ENCODE measurements at regions not wholly inside any gene's neighbourhood (a gene's known extent, or its start where the extent isn't known, plus 50 kb on each side); places are given as distances from the start of the nearest gene placed in this dataset.
"Not testable (repeated sequence)": the region's sequence is repeated elsewhere in the genome, so short reads cannot be mapped to it uniquely, and the experiment has no call there.

DNA sequence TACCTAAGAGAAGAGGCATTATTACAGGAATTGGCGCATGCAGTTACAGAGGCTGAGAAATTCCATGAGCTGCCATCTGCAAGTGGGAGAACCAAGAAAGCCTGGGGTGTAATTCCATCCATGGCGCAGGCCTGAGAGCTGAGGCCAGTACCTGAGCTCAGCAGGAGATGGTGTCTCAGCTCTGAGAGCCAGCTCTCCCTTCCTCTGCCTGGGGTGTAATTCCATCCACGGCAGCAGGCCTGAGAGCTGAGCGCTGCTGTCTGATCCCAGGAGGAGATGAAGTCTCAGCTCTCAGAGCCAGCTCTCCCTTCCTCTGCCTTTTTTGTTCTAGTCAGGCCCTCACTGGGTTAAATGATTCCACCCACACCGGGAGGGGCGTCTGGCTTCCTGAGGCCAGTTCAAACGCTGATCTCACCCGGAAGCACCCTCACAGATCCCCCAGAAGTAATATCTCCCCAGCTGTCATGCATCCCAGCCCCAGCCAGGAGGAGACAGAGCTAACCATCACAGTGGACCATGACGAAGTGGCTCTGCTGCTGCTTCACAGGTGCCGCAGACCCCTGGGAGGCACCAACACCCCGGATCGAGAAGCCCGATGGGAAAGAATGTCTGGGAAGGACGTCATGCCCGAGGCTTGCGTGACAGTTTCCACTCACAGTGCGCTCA is 4454.9 kb upstream of the TPTE start:
- DNase-seq: not testable (repeated sequence)

DNA sequence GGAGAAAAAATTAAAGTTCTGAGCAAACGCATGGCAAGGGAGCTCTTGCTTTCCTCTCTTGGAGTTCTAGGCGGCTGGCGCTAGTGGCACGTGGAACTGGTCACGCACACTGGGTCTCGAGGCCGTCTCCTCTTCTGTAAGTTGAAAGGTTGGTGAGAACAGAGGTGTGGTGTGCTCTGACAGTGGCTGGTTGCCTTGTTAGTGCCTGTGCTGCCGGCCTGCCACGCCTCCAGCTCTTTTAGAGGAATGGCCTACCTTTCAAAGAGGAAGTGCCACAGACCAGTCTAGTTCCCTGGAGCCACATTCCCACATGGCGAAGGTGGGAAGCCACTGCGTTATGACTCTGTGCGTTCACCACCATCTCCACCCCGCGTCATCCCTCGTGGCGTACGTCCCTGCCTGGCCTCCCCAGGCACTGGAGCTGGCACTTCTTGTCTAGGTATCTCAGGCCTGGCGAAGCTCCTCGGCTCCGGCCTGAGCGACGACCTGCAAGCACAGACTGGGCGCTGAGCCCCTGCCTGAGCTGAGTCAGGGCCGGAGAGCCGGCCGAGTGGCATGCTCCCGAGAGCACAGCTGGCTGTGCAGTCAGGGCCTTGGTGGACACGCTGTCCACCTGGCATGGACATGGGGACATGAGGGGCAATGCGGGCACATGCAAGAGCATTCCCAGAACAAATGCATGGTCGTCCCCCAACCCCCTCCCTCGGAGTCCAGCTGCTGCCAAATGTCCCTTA is 4453.1 kb upstream of the TPTE start:
- DNase-seq: not testable (repeated sequence)

DNA sequence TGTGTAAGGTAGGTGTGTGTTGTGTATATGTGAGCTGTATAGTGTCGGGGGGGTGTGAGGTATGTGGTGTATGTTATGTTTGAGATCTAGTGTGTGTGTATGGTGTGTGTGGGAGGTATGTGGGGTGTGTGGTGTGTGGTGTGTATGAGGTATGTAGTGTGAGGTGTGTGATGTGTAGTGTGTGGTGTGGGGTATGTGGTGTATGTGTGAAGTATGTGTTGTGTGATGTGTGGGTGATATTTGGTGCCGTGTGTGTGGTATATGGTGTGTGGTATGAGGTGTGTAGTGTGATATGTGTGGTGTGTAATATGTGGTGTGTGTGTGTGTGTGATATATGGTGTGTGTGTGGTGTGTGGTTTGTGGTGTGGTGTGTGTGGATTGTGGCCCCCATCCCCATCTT is 4451.2 kb upstream of the TPTE start:
- not testable (repeated sequence) for DNase-seq

DNA sequence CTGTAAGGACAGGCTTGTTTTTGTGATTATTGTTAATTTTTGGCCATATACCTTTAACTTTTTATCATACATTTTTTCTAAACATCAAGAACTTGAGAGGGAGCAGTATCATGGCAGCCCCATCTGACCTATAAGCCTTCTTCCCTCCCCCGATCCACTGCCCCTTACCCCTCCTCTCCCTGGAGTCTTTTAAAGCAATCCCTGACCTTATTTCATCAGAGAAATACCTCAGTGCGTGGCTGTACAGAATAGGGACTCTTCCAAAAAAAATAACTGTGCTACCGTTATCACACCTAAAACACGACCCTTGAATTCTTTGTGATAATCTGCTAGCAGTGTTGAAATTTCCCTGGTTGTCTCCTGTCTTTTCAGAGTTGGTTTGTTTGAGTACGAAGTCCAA is 4448.7 kb upstream of the TPTE start:
- DNase-seq: not testable (repeated sequence)

DNA sequence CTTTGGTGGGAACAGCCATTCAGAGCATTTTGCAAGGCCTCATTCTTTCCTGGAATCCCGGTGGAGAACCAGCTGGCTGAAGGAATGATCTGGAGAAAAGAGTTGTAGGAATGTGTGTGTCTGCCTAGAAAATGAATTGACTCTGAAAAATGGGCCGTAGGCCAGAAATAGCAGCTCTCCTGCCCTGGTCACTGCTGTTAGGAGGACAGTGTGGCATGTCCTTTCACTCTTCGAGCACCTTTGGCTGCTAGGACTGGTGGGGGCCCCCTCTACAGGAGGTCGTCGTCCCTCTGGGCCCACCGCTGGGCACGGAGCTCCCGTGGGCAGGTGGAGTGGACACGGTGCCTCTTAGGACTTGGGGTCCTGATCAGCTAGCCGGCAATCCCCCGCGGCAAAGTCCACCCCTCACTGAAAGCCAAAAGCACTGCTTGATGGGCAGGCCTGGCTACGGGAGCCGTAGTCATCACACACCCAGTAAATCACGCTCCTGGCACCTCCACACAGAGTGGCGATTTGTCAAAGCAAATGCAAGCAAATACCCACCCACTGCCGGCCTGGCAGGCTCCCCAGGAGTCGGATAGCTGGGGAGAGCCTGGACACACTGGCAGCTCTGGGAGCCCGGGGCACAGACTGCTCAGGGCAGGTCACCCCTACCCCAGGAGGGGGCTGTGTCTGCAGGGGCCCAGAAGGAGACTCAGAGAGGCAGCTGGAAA is 4447.2 kb upstream of the TPTE start:
- DNase-seq: not testable (repeated sequence)

DNA sequence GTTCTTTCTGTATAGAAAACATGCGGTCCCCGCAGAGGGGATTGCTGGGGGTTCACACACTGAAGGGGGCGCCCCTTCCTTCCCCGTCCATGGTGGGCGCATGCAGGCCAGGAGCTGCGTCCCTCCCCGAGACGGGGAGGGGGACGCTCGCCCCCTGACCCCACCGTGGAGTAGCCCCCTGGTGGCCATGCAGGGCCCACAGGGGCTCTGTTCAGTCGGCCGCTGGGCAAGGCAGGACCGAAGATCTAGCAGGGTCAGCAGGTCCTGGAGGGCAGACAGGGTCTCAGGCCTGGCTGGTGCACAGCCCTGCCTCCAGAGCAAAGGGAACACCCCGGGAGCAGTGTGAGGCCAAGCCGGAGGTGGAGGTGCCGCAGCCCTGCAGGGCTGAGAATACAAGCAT is 4446.4 kb upstream of the TPTE start:
- not testable (repeated sequence) for DNase-seq

DNA sequence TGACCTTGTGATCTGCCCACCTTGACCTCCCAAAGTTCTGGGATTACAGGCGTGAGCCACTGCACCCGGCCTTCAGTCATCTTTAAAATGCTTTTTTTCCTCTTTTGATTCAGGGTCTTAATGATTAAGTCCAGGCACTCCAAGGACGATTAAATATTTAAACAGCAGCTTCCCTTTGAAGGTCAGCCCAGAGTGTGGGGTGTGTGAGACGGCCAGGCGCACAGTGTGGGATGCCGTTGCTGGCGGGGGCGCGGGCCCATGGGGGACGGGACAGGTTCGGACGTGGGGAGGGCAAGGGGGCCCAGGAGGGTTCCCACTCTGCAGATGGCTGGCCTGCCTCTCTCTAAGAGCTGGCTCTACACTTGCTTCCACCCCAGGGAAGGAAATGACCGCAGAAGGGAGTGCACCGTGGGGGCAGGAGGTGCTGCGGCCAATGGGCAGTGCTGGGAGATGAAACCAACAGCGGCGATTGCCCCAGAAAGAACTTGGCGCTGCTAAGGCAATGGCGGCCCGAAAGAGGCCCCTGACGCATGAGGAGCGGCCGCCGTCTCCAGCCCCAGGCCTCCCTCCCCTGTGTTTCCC is 4445.7 kb upstream of the TPTE start:
- not testable (repeated sequence) for DNase-seq

DNA sequence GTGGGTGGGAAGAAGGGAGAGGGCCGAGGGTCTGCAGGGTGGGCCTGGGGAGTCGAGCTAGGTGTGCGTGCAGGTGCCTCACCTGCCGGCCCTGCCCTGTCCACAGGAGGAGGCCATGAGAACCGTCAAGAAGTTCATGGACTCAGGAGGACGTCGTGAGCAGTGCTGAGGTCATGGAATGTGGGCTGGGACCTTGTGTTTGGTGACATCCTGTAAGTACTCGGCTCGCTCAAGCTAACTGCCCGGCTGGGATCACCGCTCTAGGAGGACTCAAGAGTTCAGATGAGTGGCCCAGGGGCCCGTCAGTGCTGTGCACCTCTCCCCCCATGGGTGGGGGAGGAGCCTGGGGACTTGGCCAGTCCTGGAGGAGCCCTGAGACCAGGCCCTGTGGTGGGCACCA is 4444.0 kb upstream of the TPTE start:
- not testable (repeated sequence) for DNase-seq

DNA sequence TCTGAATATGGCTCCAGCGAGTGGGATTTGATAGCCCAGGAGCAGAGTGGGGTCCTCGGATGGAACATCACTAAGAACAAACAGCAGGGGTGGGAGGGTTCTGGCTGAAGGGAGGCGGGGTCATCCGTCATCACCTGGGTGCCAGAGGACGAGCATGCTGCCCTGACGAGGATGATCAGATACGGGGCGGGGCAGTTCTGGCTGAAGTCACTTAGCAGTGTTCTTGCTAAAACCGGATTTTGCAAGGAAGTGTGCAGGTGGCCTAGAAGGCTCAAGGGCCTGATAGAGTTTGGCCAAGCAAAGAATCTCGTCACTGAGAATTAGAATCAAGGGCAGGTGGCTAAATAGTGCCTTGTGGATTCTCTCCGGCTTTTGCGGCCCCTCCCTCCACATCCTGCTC is 4442.5 kb upstream of the TPTE start:
- DNase-seq: not testable (repeated sequence)

DNA sequence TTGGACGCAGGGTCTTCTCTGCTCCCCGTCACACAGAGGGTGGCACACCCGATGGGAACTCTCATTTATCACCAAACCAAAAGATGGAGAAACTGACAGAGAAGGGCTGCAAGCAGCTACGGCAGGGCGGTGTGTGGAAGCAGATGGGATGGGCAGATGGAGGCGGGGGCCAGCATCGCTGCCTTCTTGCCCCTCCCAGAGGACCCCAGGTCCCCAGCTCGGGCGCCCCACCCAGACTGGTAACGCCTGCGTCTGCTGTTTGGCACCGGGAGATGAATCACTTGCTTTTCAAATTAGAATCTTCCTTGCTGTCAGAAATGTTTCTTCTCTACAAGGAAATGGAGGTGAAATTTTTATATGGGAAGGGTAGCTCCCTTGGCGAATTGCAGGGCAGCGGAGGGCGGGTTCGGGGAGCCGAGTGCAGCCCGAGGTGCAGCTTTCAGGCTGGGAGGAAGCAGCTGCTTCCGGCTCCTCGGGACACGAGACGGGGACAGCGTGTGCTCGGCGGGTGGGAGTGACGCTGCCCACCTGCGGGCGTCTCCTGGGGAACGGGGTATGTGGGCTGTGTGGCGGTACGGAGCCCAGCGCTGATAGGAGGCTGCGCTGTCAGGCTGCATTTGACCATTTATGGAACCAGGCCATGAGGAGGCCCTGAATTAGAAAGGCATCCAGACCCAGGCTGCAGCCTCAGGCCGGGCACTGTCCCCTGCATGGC is 4440.3 kb upstream of the TPTE start:
- not testable (repeated sequence) for DNase-seq

DNA sequence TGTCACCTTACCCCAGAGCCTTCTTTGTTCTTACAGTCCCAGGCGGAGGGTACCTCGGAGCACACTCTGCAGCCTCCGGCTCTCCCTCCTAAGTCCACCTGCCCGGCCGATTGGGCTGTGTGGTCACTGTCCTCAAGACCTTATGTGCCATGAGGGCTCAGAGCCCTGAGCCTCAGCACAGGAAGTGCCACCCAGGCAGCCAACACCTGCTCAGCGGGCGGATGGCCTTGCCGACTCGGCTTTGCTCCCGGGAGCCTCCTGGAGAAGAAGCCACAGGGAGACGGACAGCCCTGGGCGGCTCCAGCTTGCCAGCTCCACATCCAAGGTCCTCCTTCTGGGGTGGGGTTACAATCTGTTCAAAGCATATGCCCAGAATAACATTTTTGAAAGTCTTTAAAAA is 4439.2 kb upstream of the TPTE start:
- DNase-seq: not testable (repeated sequence)

DNA sequence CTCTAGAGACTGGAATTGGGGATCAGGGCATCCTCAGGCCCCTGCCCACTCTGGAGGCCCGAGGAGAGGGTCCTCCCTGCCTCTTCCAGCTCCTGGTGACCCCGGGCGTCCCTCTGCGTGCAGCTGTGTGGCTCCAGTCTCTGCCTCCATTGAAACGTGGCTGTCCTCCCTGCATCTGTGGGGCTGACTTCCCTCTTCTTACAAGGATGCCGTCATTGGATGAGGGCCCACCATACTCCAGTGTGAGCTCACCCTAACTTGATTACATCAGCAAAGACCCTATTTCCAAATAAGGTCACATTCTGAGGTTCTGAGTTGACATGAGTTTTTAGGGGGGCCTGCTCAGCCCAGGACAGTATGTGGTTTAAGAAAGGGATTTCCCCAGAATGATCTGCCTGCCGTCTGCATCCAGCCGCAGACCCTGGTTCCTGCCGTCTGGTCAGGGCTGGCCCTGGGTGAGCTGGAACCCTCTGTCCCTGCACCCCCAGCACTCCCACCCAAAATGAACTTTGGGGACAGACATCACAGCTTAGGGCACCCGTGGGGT is 4437.7 kb upstream of the TPTE start:
- DNase-seq: not testable (repeated sequence)

DNA sequence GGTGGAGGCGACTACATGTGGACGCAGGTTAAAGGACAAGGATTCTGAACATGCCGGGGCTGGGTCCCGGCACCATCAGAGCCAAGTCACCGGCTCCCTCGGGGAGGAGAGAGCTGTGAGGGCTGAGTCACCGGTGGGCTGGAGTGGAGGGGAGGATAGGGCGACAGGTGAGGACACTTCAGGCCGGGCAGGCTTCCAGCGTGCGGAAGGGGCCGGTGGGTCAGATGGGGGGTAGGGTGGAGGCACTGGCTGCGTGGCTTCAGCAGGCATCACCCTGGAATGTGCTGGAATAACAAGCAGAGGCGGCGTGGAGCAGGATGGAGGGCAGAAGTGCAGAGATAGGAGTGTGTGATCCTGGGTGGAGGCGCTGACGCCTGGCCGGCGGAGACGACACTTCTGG is 4435.3 kb upstream of the TPTE start:
- DNase-seq: not testable (repeated sequence)

DNA sequence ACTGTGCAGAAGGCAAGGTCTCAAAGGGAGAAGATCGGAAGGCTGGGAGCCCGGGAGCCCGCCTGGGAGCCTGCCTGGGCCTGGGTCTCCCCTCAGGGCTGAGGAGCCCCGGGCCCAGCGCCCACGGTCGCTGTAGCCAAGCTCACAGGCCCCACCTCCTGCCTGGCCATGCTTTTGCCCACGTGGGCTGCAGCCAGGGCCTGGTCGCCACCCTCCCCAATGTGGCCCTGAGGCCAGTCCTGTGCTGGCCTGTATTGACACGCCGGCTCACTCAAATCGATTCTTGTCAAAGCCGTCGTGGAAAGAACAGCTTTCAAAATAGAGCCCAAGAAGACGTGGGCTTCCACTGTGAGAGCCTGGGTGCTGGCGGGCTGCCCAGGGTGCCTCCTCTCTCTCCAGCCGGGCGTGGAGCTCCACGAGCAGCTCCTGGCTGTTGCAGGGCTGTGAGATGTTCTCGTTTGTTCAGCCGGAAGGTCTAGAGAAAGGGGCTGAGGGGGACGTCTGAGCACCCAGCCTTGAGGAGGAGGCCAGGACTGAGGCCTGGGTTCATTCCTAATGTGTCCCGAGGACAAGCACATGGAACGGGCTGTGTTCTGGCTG is 4433.7 kb upstream of the TPTE start:
- not testable (repeated sequence) for DNase-seq

DNA sequence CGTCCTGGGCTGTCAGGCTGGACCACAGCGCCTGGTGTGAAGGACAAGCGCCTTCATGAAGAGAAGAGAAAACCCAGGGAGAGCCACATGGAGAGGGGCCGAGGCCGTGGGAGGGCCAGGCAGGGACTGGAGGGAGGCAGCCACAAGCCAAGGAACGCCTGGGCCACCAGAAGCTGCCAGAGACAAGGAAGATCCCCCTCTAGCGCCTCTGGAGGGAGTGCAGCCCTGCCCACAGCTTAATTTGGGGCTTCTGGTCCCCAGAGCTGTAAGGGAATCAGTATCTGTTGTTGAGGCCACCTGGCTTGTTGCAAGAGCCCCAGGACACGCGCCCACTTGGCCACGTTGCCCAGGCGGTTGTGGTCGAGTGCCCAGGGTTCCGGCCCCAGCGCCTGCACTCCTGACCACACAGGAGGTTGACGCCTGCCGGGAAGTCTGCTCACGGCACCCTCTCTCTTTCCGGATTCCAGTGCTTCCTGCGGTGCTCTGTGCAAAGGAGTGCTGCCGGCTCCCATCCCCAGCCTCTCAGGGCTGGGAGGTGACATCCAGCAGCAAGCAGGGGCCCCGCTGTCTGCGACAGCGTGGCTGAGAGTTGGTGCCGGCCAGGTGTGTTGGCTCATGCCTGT is 4431.0 kb upstream of the TPTE start:
- DNase-seq: not testable (repeated sequence)

DNA sequence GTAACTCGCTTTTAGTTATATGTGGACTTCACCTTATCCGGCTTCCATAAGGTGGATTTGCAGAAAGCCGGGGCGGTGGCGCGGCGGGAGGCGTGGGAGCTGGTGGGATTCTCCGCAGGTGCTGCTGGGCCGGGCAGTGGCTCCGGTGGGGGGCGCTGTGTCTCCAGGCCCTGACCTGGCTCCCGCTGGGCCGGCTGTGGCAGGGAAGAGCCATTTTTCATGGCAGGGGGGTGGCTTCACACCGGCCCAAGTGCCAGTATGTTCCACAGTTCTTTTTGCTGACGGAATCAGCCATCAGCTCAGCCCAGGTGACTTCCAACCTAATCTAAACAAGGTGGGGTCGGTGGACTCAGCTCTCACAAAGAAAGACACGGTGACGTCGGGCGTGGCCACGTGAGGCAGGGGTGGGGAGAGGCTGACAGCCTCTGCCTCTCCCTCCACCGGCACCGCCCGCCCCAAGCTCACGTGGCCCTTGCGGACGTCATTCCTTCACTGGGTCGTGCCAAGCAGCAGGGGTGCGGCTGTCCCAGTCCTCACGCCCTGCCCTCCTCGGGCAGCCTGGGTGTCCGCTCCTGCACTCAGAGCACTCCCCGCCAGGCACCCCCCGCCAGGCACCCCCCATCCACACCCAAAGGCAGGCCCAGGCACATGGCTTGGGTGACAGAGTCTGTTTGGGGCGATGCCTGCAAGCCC is 4429.9 kb upstream of the TPTE start:
- not testable (repeated sequence) for DNase-seq

DNA sequence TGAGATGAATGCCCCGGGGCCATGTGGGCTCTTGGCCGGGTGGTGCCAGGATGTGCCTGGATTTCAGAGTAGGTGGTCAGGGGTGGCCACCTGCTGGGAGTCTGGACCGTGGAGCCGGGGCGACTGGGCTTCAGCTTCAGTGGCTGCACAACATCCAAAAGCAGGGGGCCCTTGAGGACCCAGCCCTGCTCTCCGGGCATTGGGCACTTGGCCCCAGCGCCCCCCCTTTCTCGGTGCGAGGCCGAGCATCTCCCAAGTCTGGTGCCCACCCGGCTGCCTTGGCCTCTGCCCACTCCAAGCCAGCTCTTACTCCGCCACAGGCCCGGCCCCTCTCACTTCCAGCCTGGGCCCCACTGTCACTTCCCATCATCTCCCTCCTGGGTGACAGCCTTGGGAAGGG is 4429.0 kb upstream of the TPTE start:
- not testable (repeated sequence) for DNase-seq

DNA sequence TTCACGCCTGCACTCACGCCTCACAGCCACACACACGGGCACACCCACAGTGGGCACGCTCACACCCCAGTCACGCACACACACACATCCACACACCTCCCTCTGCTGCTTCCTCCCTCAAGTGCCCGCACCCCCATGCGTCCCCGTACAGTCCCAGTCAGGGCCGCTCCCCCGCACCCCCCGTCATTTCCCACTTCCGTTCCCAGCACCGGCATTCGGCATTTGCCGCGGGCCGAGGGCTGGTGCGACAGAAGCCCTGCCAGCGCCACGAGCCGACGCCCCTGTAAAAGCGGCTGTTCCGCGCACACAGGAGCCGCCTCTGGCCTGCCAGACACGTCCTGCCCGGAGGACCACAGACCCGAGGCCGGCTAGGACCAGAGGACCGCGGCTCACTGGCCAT is 4428.0 kb upstream of the TPTE start:
- DNase-seq: peak; percentile 0

DNA sequence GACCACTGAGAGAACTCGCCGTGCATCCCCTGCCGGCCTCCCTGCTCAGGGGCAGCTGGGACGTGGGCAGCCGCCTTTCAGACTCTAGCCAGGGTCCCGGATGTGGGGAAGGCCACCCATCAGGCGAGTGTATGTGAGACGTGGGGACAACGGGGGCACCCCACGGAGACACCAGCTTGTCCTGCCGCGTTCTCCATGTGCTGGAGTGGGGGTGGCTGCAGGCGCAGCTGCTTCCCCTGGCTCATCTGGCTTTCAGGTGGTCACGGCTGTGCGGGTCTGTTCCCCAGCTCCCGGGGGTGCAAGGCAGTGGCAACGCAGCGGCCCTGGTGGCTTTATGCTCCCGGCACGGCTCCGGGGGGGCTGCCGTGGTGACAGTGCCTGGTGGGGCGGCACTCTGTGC is 4427.5 kb upstream of the TPTE start:
- not testable (repeated sequence) for DNase-seq

DNA sequence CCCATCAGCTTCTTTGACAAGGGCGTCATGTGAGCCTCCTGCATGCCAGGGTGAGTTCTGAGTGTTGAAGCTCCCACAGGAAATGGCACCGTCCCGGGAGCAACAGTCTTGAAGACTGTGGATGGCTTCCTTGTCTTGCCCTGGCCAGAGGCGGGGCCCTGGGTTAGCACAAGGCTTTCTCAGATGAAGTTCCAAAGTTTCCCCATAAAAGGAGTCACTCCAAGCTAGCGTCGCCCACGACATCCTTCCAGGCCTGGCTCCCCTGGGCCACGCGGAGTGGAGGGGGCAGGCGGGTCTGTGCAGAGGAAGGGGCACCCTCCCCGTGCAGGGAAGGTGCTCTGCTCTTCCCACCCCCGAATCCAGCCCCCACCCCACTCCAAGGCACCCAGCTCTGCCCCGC is 4426.1 kb upstream of the TPTE start:
- DNase-seq: not testable (repeated sequence)
